Small intestine (tissue), 7 donors: ENCODE measurements at regions not wholly inside any gene's neighbourhood (a gene's known extent, or its start where the extent isn't known, plus 50 kb on each side); places are given as distances from the start of the nearest gene placed in this dataset.

ENCODE experiments used
- DNase-seq, 2 donors: peaks; one replicate each; pipeline versions ENCODE4 v3.0.0 to v3.0.0-alpha.2; 2013
- FAIRE-seq: peaks from 2 replicates; lab custom pipeline; 2012; peaks lifted over from hg19 to GRCh38; lab: Jason Lieb, UNC
- H3K27ac ChIP-seq, 3 donors: one replicate each; pipeline ENCODE4 v1.5.1; 2013; ENCODE audit warnings: low read length in 2 of 3, mild to moderate bottlenecking in 2 of 3, control low read depth in 1 of 3, inconsistent platforms in 1 of 3, low read depth in 1 of 3, moderate library complexity in 1 of 3
- H3K27me3 ChIP-seq, 3 donors: one replicate each; pipeline ENCODE4 v1.6.1; 2013; ENCODE audit warnings: low read length in 3 of 3, inconsistent platforms in 1 of 3; ENCODE audit not compliant: control insufficient read depth in 3 of 3, insufficient read depth in 3 of 3
- H3K36me3 ChIP-seq, 3 donors: one replicate each; pipeline ENCODE4 v1.6.1; 2013; ENCODE audit warnings: low read length in 3 of 3, inconsistent platforms in 1 of 3, low read depth in 1 of 3, mild to moderate bottlenecking in 1 of 3, moderate library complexity in 1 of 3; ENCODE audit not compliant: control insufficient read depth in 3 of 3, insufficient read depth in 2 of 3
- H3K4me1 ChIP-seq, 3 donors: one replicate each; pipeline ENCODE4 v1.6.1; 2013; ENCODE audit warnings: low read length in 2 of 3, inconsistent platforms in 1 of 3, low read depth in 1 of 3, mild to moderate bottlenecking in 1 of 3, moderate library complexity in 1 of 3; ENCODE audit not compliant: control insufficient read depth in 3 of 3, insufficient read depth in 2 of 3
- H3K4me3 ChIP-seq, 3 donors: one replicate each; pipeline ENCODE4 v1.5.1; 2013; ENCODE audit warnings: low read length in 3 of 3, control low read depth in 1 of 3, inconsistent platforms in 1 of 3, low read depth in 1 of 3, mild to moderate bottlenecking in 1 of 3, moderate library complexity in 1 of 3
- H3K9me3 ChIP-seq, 2 donors: one replicate each; pipeline ENCODE4 v1.6.1; 2013; ENCODE audit warnings: low read depth in 1 of 2, low read length in 1 of 2; ENCODE audit not compliant: control insufficient read depth in 2 of 2, insufficient read depth in 1 of 2
- WGBS, 3 donors: extraction: QIAGEN DNeasy Blood & Tissue Kit; methylation state at CpG; one replicate each; pipeline ENCODE4 v1.1.7; 2013; 5-methylcytosine and 5-hydroxymethylcytosine counted together
- donor health status: healthy with polysubstance abuse.
- donor health status: control.
- donor health status: control.
- donor health status: Bipolar disorder and iron deficiency.
- donor health status: healthy.

DNA sequence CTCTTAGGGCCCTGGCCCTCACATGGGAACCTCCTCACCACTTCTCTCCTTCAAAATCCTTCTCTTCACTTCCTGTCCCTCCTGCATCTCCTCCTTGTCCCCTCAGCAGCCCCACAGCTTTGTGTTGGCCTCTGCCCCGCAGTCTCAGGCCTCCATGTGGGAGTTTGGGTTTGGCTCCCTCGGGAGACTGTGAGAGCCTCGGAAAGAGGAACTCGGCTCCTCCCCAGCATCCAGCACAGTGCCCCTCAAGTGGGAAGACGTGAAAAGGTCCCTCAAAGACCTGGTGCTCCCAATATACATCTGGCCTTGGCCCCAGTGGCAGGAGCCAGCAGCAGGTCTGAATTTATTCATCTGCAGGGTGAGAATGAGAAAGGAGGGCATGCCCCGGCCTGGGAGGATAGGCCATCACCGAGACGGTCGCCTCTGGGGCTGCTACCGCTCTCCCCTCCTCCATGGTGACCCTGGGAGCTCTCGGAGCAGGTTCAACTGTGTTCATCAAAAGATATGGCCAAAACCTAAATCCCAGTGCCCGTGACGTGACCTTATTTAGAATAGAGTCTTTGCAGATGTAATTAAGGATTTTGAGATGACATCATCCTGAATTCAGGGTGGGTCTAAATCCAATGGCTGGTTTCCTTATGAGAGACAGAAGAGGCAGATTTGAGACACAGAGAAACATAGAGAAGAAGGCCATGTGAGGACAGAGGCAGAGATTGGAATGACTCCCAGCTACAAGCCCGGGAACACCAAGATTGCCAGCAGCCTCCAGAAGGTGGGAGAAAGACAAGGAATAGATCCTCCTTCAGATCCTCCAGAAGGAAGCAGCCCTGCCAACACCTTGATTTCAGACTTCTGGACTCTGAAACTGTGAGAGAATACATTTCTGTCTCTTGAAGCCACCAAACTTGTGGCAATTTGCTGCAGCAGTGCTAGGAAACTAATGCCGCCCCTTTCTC lies 135.1 kb downstream of the MRM1 start:
- 73 to 79% (median 78%) methylated on average over 15 of the region's 15 CpGs for WGBS, 3 donors
- FAIRE-seq: no peak
- peaks cover 0 to 2% (median 0%) of the 10 kb centered on the region in 3 donors for H3K27me3 ChIP-seq

DNA sequence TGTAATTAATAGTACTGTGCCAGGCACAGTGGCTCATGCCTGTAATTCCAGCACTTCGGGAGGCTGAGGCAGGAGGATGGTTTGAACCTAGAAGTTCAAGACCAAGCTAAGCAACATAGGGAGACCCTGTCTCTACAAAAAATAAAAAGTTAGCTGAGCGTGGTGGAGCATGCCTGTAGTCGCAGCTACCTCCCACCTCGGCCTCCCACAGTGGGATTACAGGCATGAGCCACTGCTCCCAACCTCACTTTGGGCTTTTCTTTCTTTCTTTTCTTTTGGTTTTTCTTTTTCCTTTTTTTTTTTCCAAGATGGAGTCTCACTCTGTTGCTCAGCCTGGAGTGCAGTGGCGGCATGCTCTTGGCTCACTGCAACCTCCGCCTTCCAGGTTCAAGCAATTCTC lies 137.8 kb downstream of the MRM1 start:
- DNase-seq (no peak), FAIRE-seq (no peak)
- Histone ChIP-seq H3K27ac (no peak overlapping the region), H3K36me3 (no peaks in the 10 kb centered on the region), H3K4me1 (no peaks in the 10 kb centered on the region), H3K27me3 (peaks cover 0 to 12% (median 0%) of the 10 kb centered on the region in 3 donors), H3K4me3 (no peak overlapping the region), H3K9me3 (no peaks in the 10 kb centered on the region)
- whole genome bisulfite sequencing, 3 donors: 89 to 91% (median 90%) methylated on average over 6 of the region's 6 CpGs

More for the DNA sequence above, 135.1 kb downstream of the MRM1 start:
- Histone ChIP-seq H3K9me3 (no peaks in the 10 kb centered on the region), H3K36me3 (no peaks in the 10 kb centered on the region), H3K4me1 (no peaks in the 10 kb centered on the region), H3K27ac (no peak overlapping the region), H3K4me3 (no peak overlapping the region)
- DNase-seq: no peak

- Histone ChIP-seq H3K9me3 (no peaks in the 10 kb centered on the region), H3K27ac (no peak overlapping the region), H3K4me3 (no peak overlapping the region), H3K4me1 (no peaks in the 10 kb centered on the region), H3K36me3 (no peaks in the 10 kb centered on the region), H3K27me3 (peaks cover 0 to 12% (median 0%) of the 10 kb centered on the region in 3 donors)
- FAIRE-seq (no peak), DNase-seq (no peak)
- 73 to 85% (median 76%) methylated on average over 8 of the region's 8 CpGs for WGBS, 3 donors
Measured at GRCh38 chr17:36740157-36740556, 138.8 kb downstream of the MRM1 start.

DNA sequence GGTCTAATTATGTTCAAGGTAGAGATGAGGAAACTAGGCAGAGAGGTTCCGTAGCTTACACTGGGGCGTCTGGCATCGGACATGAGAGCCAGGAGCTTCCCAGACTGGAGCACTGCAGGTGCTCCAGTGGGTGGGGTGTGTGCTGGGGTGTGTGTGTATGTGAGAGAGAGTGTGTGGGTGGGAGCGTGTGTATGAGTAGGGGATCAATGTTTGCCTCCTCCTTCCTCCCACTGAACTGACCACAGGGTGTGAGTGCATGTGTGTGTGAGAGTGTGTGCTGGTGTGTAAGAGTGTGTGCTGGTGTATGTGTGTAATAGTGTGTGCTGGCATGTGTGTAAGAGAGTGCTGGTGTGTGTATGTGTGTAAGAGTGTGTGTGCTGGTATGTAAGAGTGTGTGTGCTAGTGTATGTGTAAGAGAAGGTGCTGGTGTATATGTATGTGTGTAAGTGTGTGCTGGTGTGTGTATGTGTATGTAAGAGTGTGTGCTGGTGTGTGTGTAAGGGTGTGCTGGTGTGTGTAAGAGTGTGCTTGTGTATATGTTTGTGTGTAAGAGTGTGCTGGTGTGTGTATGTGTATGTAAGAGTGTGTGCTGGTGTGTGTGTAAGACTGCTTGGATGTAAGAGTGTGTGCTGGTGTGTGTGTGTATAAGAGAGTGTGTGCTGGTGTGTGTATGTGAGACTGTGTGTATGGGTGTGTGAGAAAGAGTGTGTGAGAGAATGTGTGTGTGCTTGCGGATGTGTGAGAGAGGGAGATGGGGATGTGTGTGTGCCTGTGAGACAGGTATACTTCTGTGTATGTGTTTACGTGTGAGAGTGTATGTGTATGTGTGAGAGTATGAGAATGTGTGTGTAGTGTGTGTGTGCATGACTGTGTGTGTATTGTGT lies 139.9 kb downstream of the MRM1 start:
- DNase-seq: no peak
- no peaks in the 10 kb centered on the region for H3K4me1 ChIP-seq
- no peak for FAIRE-seq
- no peak overlapping the region for H3K27ac ChIP-seq
- no peaks in the 10 kb centered on the region for H3K36me3 ChIP-seq
- peaks cover 0 to 12% (median 0%) of the 10 kb centered on the region in 3 donors for H3K27me3 ChIP-seq
- H3K4me3 ChIP-seq: no peak overlapping the region
- 83 to 89% (median 84%) methylated on average over 6 of the region's 6 CpGs for WGBS, 3 donors
- H3K9me3 ChIP-seq: no peaks in the 10 kb centered on the region

- Histone ChIP-seq H3K27ac (no peak overlapping the region), H3K4me3 (no peak overlapping the region), H3K36me3 (no peaks in the 10 kb centered on the region), H3K27me3 (peaks cover 0 to 12% (median 0%) of the 10 kb centered on the region in 3 donors), H3K9me3 (no peaks in the 10 kb centered on the region), H3K4me1 (no peaks in the 10 kb centered on the region)
- FAIRE-seq (no peak), DNase-seq (no peak)
- WGBS, 3 donors: 61 to 66% (median 63%) methylated on average over 18 of the region's 18 CpGs
Measured at GRCh38 chr17:36742267-36743000, 141.1 kb downstream of the MRM1 start.

DNA sequence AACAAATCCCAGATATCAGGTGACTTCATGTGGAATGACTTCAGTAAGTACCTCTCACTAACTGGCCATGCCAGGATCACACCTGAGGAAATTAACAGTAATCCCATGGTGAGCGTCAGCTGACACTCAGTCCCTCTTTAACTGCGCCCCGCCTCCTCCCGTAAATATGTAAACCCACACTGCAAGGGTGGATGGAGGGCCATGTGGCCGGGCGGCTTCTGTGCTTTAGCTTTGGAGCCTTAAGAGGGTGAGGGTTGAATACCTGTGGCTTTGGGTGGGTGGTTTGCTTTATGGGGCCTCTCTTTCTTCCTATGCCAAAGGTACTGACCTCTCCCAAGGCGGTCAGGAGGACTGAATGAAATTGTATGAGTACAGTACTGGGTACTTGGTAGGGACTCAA lies 141.7 kb downstream of the MRM1 start:
- DNase-seq: no peak
- no peak overlapping the region for H3K27ac ChIP-seq

GRCh38 chr17:36746381-36747053 lies 145.1 kb downstream of the MRM1 start:
- H3K4me1 ChIP-seq: no peaks in the 10 kb centered on the region
- FAIRE-seq (no peak), DNase-seq (no peak)
- 86 to 88% (median 88%) methylated on average over 18 of the region's 18 CpGs for WGBS, 3 donors
- no peaks in the 10 kb centered on the region for H3K36me3 ChIP-seq
- no peak overlapping the region for H3K4me3 ChIP-seq
- H3K9me3 ChIP-seq: no peaks in the 10 kb centered on the region
- no peak overlapping the region for H3K27ac ChIP-seq
- H3K27me3 ChIP-seq: peaks cover 0 to 16% (median 0%) of the 10 kb centered on the region in 3 donors

More for the DNA sequence above, 141.7 kb downstream of the MRM1 start:
- no peaks in the 10 kb centered on the region for H3K36me3 ChIP-seq
- H3K27me3 ChIP-seq: peaks cover 0 to 12% (median 0%) of the 10 kb centered on the region in 3 donors
- FAIRE-seq: no peak
- WGBS, 3 donors: 64 to 81% (median 74%) methylated on average over 7 of the region's 7 CpGs
- H3K4me1 ChIP-seq: no peaks in the 10 kb centered on the region
- H3K9me3 ChIP-seq: no peaks in the 10 kb centered on the region
- H3K4me3 ChIP-seq: no peak overlapping the region
